ENCODE measurements at regions not wholly inside any gene's neighbourhood (a gene's known extent, or its start where the extent isn't known, plus 50 kb on each side); places are given as distances from the start of the nearest gene placed in this dataset.
"Not testable (repeated sequence)": the region's sequence is repeated elsewhere in the genome, so short reads cannot be mapped to it uniquely, and the experiment has no call there.

- BruUV-seq (replicated peaks); intact Hi-C loops (cut with micrococcal nuclease): not testable (repeated sequence)
Observed at GRCh38 chr20:11181129-11181528, 507.3 kb upstream of the JAG1 start.

More at GRCh38 chr20:11181129-11181528, 507.3 kb upstream of the JAG1 start:
- H3K14ac ChIP-seq (replicated peaks; ENCODE audit: low read depth, low read length); H3K9me1 ChIP-seq (ENCODE audit: insufficient read depth, low read length); H3K56ac ChIP-seq (ENCODE audit: extremely low read depth, insufficient read depth, low read length); H3K4me3 ChIP-seq (ENCODE audit: insufficient read depth, low read depth, low read length); H2AK5ac ChIP-seq (ENCODE audit: low read depth, low read length); H3K36me3 ChIP-seq (ENCODE audit: control insufficient read depth, insufficient read depth, low read length); H3K9me3 ChIP-seq (ENCODE audit: control insufficient read depth, insufficient read depth, low read length); H2AFZ ChIP-seq (replicated peaks; ENCODE audit: low read length, poor library complexity); dilution Hi-C loops (cut with HindIII; ENCODE audit: low sequenced_read_pairs, unreplicated experiment); H4K91ac ChIP-seq (ENCODE audit: insufficient read depth, low read depth, low read length); H3K4me2 ChIP-seq (ENCODE audit: low read depth, low read length); H3K4me1 ChIP-seq (ENCODE audit: control insufficient read depth, insufficient read depth, low read length); H3K9ac ChIP-seq (ENCODE audit: low read depth, low read length); H4K8ac ChIP-seq (ENCODE audit: low read depth in 2 of 2, low read length in 2 of 2); H3K18ac ChIP-seq (ENCODE audit: low read depth, low read length); POLR2A ChIA-PET (ENCODE audit: unreplicated experiment); H3K27ac ChIP-seq (ENCODE audit: insufficient read depth, low read length); H2AK9ac ChIP-seq (replicated peaks; ENCODE audit: low read depth, low read length, poor library complexity); H3K23ac ChIP-seq (ENCODE audit: low read depth, low read length); ATAC-seq (ENCODE audit: low read depth); CTCF ChIA-PET; H4K5ac ChIP-seq (ENCODE audit: low read depth, low read length); H3K27me3 ChIP-seq (ENCODE audit: control insufficient read depth, insufficient read depth, low read length); H2BK15ac ChIP-seq (ENCODE audit: low read depth, low read length); H2BK120ac ChIP-seq (ENCODE audit: low read depth, low read length); H2BK20ac ChIP-seq (ENCODE audit: low read depth, low read length); H4K20me1 ChIP-seq (ENCODE audit: insufficient read depth, low read length); DNase-seq; H3K79me1 ChIP-seq (ENCODE audit: low read depth in 1 of 2, low read length in 2 of 2); H2BK5ac ChIP-seq (ENCODE audit: low read depth, low read length, poor library complexity, severe bottlenecking); H3K4ac ChIP-seq (ENCODE audit: low read depth, low read length); in situ Hi-C loops (cut with MboI; ENCODE audit: low sequenced_read_pairs): not testable (repeated sequence)
- WGBS, 2 experiments (ENCODE audit: extremely low coverage in 2 of 2, insufficient read length in 1 of 2) = no CpG with 5 or more reads among the region's 3 CpGs
